Stomach (tissue), 8 donors: ENCODE measurements at regions not wholly inside any gene's neighbourhood (a gene's known extent, or its start where the extent isn't known, plus 50 kb on each side); places are given as distances from the start of the nearest gene placed in this dataset.
A peak's percentile ranks its signal among the peaks of the same experiment; 100 is the strongest.
"Not testable (repeated sequence)": the region's sequence is repeated elsewhere in the genome, so short reads cannot be mapped to it uniquely, and the experiment has no call there.

Source experiments
- DNase-seq, 2 donors: peaks; one replicate each; pipeline versions ENCODE4 v3.0.0 to v3.0.0-alpha.2; 2013 to 2019
- H3K27ac ChIP-seq, 5 donors: fragments of 200-600 bp in 4 of 5; sonication (generic) in 4 of 5; one replicate each; pipeline ENCODE4 v1.5.1; 2013 to 2019; ENCODE audit warnings: mild to moderate bottlenecking in 1 of 5, moderate library complexity in 1 of 5
- H3K27me3 ChIP-seq, 3 donors: fragments of 200-600 bp; sonication (generic); one replicate each; pipeline ENCODE4 v1.5.1; 2017 to 2019; ENCODE audit warnings: mixed run types in 1 of 3
- H3K36me3 ChIP-seq, 4 donors: fragments of 200-600 bp; sonication (generic); 1 replicate in 3 of 4; 2 replicates in 1 of 4; pipeline ENCODE4 v1.5.1; 2016 to 2019
- H3K4me1 ChIP-seq, 4 donors: fragments of 200-600 bp; sonication (generic); one replicate each; pipeline ENCODE4 v1.5.1; 2016 to 2019
- H3K4me3 ChIP-seq, 4 donors: fragments of 200-600 bp; sonication (generic) in 3 of 4; one replicate each; pipeline ENCODE4 v1.5.1; 2016 to 2019; ENCODE audit warnings: mild to moderate bottlenecking in 1 of 4
- H3K9me3 ChIP-seq, 4 donors: fragments of 200-600 bp; sonication (generic); one replicate each; pipeline ENCODE4 v1.5.1; 2016 to 2019
- POLR2AphosphoS5 ChIP-seq, 3 donors: sonication (generic); formaldehyde crosslinking; IDR thresholded peaks; one replicate each; pipeline ENCODE4 v1.6.1; 2016; ENCODE audit warnings: antibody characterized with exemption in 3 of 3
- WGBS, 5 donors: extraction: QIAGEN DNeasy Blood & Tissue Kit in 3 of 5; methylation state at CpG; one replicate each; pipeline versions ENCODE4 v1.1.5 to v1.1.7; 2013 to 2018; 5-methylcytosine and 5-hydroxymethylcytosine counted together
- intact Hi-C: fragments of 100-400 bp; cut with DNase I; formaldehyde crosslinking; loops from one replicate; pipeline ENCODE4 v1.15.1; 2023; ENCODE audit warnings: low total_unique reads
- TF ChIP-seq, protein P1 (sequence below), 7 experiments: fragments of 450-650 bp in 4 of 7; fragments of 200-600 bp in 3 of 7; sonication (generic) in 3 of 7; IDR thresholded peaks; one replicate each; pipeline ENCODE4 v1.5.1; 2016 to 2019; ENCODE audit warnings: antibody characterized with exemption in 7 of 7, control low read depth in 2 of 7, mild to moderate bottlenecking in 1 of 7
- donor health status: healthy with polysubstance abuse.
- donor health status: Bipolar disorder and iron deficiency.
- donor health status: healthy.

DNA sequence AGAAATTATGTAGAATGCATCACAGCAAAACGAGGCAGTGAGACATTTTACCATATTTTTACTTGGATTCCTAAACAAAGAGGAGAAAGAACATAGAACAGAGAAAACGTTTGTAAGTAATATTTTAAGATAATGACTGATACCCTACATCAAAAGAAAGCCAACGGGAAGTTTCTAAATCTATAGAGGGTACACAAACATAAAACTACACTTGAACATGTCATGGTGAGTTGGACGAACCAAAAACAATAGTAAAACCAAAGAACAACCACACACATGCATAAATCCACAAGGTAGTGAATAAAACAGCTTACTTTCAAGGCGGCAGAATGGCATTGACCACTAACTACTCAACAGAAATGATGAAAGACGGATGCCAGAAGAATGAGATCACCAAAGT, 209.7 kb upstream of the NOTCH2NLA start:
- H3K27ac ChIP-seq, H3K9me3 ChIP-seq, DNase-seq, H3K27me3 ChIP-seq, intact Hi-C loops, H3K36me3 ChIP-seq, H3K4me3 ChIP-seq, H3K4me1 ChIP-seq: not testable (repeated sequence)
- WGBS, 5 donors: 47 to 78% (median 53%) methylated on average over 2 to 3 of the region's 6 CpGs; no CpG with 5 or more reads in 1 of the 5 donors

DNA sequence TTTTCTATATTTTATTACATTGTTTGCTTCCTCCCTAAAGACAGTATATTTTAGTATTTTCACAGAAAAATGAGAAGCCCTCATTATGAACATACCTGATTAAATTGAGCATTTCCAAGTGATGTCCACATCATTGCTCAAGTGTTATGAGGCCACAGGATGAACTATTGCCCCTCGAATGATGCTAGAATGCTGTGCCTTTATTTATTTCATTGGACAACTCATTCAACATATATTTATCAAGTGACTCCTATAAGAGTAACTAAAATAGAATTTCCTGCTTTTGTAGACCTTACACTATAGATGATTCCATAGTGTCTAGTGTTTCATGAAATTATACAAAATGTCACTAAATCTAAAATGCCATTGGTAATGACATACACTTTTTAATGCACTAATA, 187.8 kb upstream of the NOTCH2NLA start:
- H3K4me3 ChIP-seq, H3K4me1 ChIP-seq, H3K9me3 ChIP-seq, intact Hi-C loops, H3K27ac ChIP-seq, H3K27me3 ChIP-seq, H3K36me3 ChIP-seq, DNase-seq: not testable (repeated sequence)
- WGBS, 5 donors: 80 to 97% (median 94%) methylated on average over 1 of the region's 1 CpG

DNA sequence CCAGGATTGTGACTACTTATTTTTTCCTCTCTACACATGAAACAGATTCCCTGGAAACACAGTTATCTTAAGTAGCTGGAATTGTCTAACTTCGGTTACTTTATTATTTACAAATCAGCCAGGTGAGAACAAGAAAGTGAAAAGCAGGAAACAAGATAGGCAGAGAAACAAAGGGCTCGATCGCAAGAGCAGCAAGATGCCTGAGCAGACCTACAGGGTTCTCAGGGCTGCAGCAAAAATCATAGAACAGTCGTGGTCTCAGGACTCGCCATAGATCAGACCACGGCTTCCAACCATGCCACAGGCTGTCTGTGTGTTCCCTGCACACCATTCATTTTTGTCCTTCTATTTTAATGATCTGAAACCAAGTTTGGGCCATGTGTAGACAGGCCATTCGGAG, 186.2 kb upstream of the NOTCH2NLA start:
- H3K9me3 ChIP-seq, H3K27ac ChIP-seq, H3K36me3 ChIP-seq, intact Hi-C loops, H3K4me1 ChIP-seq, H3K27me3 ChIP-seq, H3K4me3 ChIP-seq, DNase-seq: not testable (repeated sequence)
- WGBS, 5 donors: 35 to 59% (median 42%) methylated on average over 5 of the region's 7 CpGs

GRCh38 chr1:146413911-146414310, 185.1 kb upstream of the NOTCH2NLA start:
- H3K36me3 ChIP-seq, H3K4me3 ChIP-seq, H3K4me1 ChIP-seq, intact Hi-C loops, H3K9me3 ChIP-seq, H3K27me3 ChIP-seq: not testable (repeated sequence)
- peak overlapping the region in 1 of 5 donors; percentile 31 for H3K27ac ChIP-seq
- DNase-seq: peak in 1 of 2 donors; percentile 30
- 0 to 23% (median 16%) methylated on average over 1 to 4 of the region's 6 CpGs; no CpG with 5 or more reads in 1 of the 5 donors for WGBS, 5 donors

- H3K9me3 ChIP-seq, H3K27me3 ChIP-seq, H3K36me3 ChIP-seq, DNase-seq, H3K27ac ChIP-seq, intact Hi-C loops, H3K4me1 ChIP-seq, H3K4me3 ChIP-seq: not testable (repeated sequence)
- TF ChIP-seq POLR2AphosphoS5 (IDR thresholded peaks at IDR 0.05): peak in 1 of 3 donors; percentile 6
- 40 to 60% (median 60%) methylated on average over 1 to 2 of the region's 3 CpGs; no CpG with 5 or more reads in 2 of the 5 donors for WGBS, 5 donors
These were observed 183.1 kb upstream of the NOTCH2NLA start for GRCh38 chr1:146411923-146412322.

DNA sequence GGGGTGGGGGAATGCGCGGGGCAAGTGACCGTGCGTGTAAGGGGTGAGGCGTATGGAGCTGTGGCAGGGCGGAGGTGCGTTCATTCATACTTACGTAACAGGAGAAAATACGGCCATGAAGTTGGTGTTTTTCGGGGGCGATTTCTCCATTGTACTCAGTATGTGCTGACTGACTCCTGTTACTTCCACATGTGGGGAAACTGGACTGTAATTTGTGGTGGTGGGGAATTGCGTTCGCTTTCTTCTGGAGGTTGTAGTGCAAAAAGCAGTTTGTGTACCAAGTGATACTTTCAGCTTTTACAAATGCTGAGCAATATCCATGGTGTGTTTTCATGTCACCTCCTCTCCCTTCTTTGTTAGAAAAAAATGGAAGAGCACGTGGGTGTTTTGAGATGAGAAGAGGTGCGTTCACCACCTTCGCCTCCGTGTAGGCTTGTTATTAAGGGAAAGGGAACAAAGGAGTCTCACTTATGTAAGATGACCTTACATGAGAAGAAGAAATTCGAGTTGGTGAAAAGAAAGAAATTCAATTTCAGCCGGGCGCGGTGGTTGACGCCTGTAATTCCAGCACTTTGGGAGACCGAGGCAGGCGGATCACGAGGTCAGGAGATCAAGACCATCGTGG, 181.1 kb upstream of the NOTCH2NLA start:
- Histone ChIP-seq H3K4me3 (peak overlapping the region in 2 of 4 donors; percentile 17 to 20), H3K27ac (peak overlapping the region in 3 of 5 donors; percentile 61 to 77 (median 64))
- H3K4me1 ChIP-seq, H3K36me3 ChIP-seq, H3K27me3 ChIP-seq, H3K9me3 ChIP-seq, intact Hi-C loops: not testable (repeated sequence)
- DNase-seq: peak in 1 of 2 donors; percentile 63
- WGBS, 5 donors: 19 to 31% (median 25%) methylated on average over 24 to 26 of the region's 26 CpGs
- TF ChIP-seq POLR2AphosphoS5 (IDR thresholded peaks at IDR 0.05): peak in 2 of 3 donors; percentile 46 to 66

GRCh38 chr1:146409116-146409801, 180.4 kb upstream of the NOTCH2NLA start:
- WGBS, 5 donors: 0 to 37% (median 23%) methylated on average over 1 to 15 of the region's 24 CpGs
- Histone ChIP-seq H3K4me3 (peak overlapping the region in 2 of 4 donors; percentile 17 to 20), H3K27ac (peak overlapping the region in 4 of 5 donors; percentile 32 to 77 (median 62))
- H3K9me3 ChIP-seq, H3K36me3 ChIP-seq, H3K4me1 ChIP-seq, intact Hi-C loops, H3K27me3 ChIP-seq: not testable (repeated sequence)
- DNase-seq: peak in 1 of 2 donors; percentile 52

DNA sequence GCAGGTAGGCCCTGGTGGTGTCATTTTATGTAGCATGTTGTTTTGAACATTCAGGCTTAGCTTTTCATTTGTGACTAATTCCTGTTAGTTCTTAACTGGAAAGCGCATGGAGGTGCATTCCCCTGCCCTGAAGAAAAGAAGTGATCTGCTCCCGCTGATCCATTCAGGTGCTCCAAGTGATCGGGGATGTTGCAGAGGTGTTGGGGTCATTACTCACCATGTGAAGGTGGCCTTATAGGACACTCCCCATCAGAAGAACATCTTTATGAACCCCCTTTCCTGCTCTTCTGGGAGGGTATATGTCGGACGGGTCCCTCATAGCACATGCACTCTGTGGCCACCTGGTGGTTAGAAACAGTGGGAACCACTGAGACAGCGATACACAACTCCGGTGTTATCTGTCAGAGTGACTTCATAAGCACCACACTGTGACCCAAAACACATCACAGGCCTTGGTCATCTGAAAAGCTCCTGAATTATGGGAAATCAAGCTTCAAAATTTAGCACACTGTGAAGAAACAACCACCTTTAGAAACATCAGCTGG, 172.5 kb upstream of the NOTCH2NLA start:
- H3K9me3 ChIP-seq, H3K4me1 ChIP-seq, H3K27me3 ChIP-seq, H3K27ac ChIP-seq, intact Hi-C loops, H3K36me3 ChIP-seq, H3K4me3 ChIP-seq: not testable (repeated sequence)
- 21 to 42% (median 27%) methylated on average over 5 to 7 of the region's 7 CpGs for WGBS, 5 donors
- DNase-seq: peak in 1 of 2 donors; percentile 20
- TF ChIP-seq, protein P1, sequence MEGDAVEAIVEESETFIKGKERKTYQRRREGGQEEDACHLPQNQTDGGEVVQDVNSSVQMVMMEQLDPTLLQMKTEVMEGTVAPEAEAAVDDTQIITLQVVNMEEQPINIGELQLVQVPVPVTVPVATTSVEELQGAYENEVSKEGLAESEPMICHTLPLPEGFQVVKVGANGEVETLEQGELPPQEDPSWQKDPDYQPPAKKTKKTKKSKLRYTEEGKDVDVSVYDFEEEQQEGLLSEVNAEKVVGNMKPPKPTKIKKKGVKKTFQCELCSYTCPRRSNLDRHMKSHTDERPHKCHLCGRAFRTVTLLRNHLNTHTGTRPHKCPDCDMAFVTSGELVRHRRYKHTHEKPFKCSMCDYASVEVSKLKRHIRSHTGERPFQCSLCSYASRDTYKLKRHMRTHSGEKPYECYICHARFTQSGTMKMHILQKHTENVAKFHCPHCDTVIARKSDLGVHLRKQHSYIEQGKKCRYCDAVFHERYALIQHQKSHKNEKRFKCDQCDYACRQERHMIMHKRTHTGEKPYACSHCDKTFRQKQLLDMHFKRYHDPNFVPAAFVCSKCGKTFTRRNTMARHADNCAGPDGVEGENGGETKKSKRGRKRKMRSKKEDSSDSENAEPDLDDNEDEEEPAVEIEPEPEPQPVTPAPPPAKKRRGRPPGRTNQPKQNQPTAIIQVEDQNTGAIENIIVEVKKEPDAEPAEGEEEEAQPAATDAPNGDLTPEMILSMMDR (IDR thresholded peaks at IDR 0.05): peak in 5 of 7 experiments; percentile 30 to 58 (median 49)

GRCh38 chr1:146400173-146401121, 171.6 kb upstream of the NOTCH2NLA start:
- H3K4me1 ChIP-seq, H3K4me3 ChIP-seq, H3K9me3 ChIP-seq, H3K27ac ChIP-seq, H3K36me3 ChIP-seq, H3K27me3 ChIP-seq, intact Hi-C loops, DNase-seq: not testable (repeated sequence)
- WGBS, 5 donors: 69 to 76% (median 72%) methylated on average over 8 of the region's 8 CpGs

DNA sequence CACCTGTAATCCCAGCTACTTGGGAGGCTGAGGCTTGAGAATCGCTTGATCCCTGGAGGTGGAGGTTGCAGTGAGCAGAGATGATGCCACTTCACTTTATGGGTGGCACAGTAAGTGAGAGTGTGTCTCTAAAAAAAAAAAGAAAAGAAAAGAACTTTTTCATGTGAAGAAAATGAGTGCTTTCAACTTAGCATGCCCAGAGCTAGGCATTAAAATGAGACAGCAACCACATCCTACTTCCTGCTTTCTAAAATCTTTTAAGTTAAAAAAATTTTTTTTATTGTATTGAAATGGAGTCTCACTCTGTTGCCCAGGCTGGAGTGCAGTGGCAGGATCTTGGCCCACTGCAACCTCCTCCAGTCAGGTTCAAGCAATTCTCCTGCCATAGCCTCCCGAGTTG, 170.4 kb upstream of the NOTCH2NLA start:
- 58 to 94% (median 89%) methylated on average over 2 of the region's 2 CpGs for WGBS, 5 donors
- H3K27ac ChIP-seq, intact Hi-C loops, H3K27me3 ChIP-seq, H3K36me3 ChIP-seq, H3K4me1 ChIP-seq, H3K9me3 ChIP-seq, DNase-seq, H3K4me3 ChIP-seq: not testable (repeated sequence)
